Fibroblast of peridontal ligament (primary cell): ENCODE measurements at regions not wholly inside any gene's neighbourhood (a gene's known extent, or its start where the extent isn't known, plus 50 kb on each side); places are given as distances from the start of the nearest gene placed in this dataset.

Source experiments
- DNase-seq: peaks from one replicate; pipeline ENCODE4 v3.0.0-alpha.2; 2010; ENCODE audit errors: extremely low read depth

GRCh38 chr2:220166616-220167015 lies 539.2 kb downstream of the SLC4A3 start:
- DNase-seq = no peak

GRCh38 chr2:220167956-220168355 lies 540.5 kb downstream of the SLC4A3 start:
- no peak for DNase-seq

DNA sequence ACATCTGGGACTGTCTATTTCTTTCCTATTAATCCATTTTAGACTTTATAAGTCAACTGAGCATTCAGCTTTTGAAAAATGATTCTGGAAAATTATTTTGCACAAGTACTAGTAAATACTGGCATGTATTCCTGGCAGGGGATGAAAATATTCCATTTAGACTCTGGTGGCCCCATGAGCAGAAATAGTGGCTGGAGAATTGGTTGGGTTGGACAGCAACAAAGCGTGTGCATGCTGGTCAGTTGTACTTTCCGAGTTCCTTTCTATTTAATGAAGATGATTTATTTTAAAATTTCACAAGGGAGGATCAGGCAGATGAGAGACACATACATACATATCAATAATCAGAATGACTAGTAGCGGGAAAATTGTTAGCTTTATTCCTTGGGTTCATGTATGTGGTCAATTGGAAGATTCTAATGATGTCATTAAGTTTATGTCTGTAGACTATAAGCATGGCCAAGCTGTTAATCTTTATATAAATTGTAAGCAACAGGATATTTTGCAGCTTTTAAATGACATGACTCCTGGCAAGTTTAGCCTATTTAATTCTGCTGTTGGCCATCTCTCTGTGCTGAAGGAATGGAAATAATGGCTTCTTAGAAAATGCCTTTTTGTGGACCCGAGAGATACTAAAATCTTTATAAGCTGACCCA lies 541.6 kb downstream of the SLC4A3 start:
- no peak for DNase-seq

DNA sequence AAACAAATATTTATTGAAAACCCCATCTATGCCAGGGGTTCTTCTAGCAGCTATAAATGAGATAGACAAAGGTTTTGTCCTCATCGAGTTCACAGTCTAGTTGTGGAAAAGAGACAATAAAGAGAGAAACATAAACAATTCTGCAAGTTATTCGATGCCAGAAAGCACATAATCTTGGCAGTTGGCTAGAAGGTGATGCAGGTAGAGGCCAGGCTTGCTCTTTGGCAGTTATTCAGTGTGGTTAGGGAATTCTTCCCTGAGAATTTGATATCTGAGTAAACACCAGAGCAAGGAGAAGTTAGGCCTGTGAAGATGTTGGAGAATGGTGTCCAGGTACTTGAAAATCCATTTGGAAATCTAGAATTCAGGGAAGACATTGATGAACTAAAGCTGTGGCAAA lies 547.4 kb downstream of the SLC4A3 start:
- DNase-seq = no peak

DNA sequence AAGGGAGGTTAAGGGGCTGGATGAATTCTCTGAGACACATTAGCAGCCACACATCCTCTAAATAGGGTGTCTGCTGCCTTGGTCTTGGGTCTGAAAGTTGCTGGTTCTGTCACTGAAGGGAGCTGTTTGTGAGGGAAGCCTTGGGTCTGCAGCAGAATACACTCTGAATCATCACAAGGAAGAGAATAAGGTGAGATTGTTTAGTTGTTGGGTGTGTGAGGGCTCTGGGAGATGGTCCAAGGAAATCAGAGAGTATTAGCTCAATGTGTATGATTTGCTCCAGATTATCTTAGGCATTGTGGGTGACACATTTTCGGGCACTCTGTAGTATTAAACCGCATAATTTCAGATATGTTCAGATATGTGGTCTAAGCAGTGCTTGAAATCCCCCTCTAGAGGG lies 548.5 kb downstream of the SLC4A3 start:
- DNase-seq = no peak

DNA sequence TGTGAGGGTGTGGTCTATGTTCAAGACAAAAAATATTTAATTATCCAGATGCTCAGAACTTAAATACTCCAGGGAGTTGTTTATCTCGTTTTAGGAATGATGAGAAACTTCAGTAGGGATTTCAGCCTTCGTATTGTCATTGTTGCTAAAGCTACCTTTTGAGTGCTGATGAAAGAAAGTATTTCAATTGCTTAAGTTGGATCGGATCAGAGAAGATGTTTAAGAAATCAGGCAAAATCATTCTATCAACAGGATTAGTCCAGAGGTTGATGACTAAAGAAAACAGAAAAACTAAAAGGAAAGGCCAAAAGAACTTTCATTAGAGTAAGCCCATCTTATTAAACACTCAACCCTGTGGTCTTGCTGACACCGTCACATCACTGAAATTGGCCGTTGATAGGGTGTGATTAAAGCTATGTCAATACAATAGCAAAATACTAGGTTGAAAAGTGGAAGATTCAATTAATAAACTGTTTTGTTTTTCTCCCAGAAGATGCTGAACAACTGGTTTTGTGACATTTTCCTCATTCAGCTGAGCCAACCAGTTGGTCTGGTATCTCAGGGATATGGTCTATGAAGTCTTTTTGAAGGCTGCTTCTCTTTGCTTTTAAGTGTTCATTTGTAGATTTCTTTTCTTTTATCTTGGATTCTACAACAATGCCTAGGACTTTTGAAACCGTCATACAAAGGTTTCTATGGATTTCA lies 551.7 kb downstream of the SLC4A3 start:
- DNase-seq = no peak

GRCh38 chr2:220181165-220181564 lies 553.7 kb downstream of the SLC4A3 start:
- DNase-seq = no peak

- DNase-seq = no peak
Measured at GRCh38 chr2:220182790-220183189, 555.4 kb downstream of the SLC4A3 start.

- DNase-seq = peak; percentile 49
Measured at GRCh38 chr2:220185766-220186305, 558.4 kb downstream of the SLC4A3 start.

- DNase-seq = no peak
Measured at GRCh38 chr2:220188031-220188430, 560.6 kb downstream of the SLC4A3 start.

DNA sequence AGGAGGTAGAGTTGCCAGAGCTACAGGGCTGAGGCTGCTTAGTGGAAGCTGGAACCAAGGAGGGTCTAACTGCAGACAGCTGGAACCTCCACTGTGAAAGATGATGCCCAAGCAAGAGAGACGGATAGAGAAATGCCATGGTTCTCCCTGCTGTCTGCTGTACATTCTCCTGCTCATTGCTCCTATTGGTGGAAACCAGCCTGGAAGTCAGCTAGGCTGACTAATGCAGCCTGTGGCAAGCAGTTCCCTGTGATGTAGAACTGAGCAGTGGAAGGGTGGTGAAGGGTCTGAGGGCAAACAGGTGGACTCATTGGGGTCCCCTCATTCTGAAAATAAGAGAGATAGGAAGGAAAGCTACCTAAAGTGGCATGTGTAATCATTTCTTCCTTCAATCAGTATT lies 563.6 kb downstream of the SLC4A3 start:
- no peak for DNase-seq

DNA sequence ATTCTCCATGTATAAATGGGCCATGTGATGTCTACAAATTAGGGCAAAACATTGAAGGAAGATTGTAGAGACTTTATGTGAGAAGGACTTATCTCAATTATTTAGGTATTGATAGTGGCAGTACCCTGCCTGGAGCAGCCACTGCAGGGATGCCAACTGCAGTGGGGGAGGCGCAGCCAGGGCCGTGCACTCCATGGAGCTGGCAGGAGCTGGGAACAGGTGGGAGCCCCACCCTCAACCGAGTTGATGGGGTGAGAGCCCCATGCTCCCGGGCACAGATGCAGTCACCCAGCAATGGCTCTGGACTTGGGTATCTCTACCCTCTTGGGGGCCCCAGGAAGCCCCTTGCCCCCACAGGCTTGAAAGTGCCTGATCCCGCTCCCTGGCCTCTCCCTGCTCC lies 564.3 kb downstream of the SLC4A3 start:
- DNase-seq = no peak

- DNase-seq = no peak
Measured at GRCh38 chr2:220192994-220193753, 565.7 kb downstream of the SLC4A3 start.

DNA sequence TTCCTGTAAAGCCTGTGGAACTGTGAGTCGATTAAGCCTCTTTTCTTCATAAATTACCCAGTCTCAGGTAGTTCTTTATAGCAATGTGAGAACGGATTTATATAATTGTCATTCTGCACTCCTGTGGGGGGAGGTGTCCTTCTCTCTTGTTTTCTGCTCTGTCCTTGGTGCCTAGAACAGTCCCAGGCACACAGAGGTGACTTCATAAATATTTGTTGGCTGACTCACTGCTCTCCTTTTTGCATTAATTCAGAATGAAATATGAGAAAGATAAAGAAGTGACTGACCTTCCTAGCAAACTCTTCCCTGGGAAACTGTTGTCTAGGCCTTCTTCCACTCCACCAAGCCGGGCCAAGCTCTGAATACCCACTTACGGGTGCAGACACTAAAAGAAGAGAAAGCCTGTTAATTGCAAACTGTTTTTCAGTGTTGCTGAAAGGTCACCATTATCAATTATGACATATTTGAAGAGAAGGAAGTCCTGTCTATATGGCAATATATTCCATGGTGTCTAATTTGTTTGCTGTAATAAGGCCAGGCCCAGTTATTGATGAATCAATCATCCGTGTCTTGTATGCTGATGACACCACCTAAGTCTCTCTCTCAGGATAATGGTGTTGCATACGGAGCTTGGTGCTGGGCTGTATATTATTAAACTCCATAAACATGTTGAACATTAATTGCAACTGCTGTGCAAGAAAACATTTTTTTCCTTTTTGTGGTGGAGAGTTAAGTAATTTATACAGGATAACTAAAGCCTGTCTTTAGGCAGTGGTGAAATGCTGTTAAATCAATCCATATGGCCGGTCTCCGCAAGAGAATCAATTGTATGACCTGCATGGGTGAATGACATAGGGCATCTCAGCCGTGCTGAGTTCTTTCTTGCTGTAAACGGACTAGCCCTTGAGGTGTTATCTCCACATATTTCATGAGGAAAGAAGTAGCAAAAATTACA lies 567.5 kb downstream of the SLC4A3 start:
- DNase-seq = peak; percentile 7

DNA sequence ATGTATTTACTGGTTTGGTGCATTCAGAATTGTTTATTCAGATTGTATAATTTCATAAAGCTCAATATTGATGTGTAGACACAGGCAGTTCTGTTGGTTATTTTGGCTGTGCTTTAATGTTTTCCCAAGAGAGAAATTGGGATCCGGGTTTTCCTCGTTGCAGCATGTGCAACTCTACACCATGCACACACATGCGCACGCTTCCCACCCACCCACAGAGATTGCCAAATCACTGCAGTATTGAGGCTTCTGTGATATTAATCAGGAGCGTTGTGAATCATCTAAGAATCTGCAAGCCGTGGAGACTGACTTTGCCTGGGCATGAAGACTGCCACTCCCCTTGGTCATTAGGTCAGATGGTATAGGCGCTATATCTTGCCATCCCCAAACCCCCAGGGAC lies 571.5 kb downstream of the SLC4A3 start:
- peak; percentile 95 for DNase-seq

GRCh38 chr2:220202066-220202465 lies 574.6 kb downstream of the SLC4A3 start:
- DNase-seq = no peak

DNA sequence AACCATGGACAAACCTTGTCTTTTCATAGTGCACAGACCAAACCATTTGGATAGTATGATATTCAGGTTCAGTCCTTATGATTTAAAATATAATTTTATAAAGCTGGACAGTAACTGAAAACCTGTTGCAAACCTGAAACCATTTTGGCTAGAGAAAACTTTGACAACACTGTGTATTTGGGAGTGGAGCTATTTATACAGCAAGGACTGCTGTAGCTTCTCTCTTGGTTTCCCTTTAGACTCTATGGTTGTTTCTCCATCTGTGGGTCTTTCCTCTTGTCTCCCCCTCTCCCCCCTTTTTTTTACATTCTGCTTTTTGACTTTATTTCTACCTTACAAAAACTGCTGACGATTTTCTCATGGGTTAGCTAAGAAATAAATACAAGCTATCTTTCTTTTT lies 581.7 kb downstream of the SLC4A3 start:
- DNase-seq = no peak

DNA sequence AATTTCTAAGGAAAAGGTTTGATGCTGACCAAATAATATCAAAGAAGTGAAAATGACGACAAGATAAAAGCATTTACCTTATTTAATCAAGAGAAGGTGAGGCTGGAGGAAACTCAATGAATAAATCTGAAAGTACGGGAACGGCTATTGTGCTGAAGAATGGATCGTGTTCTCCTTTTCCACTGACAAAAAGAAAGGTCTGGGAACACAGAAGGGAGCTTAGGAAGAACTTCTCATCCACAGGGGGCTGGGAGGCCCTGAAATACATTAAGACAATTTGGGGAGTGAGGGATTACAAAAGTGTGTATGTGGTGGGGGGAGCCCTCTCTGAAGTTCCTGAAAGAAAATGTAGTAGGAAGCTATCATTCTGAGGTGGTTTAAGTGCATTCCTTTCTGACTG lies 582.3 kb downstream of the SLC4A3 start:
- no peak for DNase-seq

DNA sequence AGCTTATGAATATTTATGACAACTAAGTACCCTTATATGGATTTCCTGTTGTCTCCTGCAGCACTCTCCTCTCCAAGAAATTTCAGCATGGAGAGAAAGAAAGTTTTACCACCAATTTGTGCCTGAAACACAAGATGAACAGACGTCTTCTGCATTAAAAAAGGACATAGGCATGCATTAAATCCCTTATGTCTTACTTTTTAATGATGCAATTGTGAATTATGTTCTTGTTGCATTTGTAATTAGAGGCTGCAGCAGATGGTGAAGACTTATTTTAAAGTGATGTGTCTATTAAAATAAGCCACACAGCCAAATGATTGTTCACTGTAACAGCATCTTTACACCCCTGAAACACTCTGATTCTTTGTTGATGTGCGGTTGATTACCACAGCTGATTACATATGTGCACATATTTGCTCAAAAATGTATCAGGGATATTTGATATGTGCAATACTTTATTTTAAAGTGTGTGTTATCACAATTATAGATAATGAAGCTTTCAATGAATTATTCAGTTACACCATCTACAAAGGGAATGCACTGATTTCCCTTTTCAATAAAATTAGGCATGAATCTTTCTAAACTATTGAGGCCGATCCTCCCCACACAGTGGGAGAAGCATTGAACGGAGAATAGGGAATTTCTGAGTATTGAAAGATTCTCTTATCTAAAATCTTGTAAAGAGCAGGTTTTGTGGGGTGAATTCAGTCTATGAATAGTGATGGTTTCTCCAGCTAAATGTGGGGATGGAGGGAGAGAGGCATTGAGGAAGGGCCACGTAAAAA lies 585.1 kb downstream of the SLC4A3 start:
- no peak for DNase-seq

GRCh38 chr2:220215785-220216184 lies 588.4 kb downstream of the SLC4A3 start:
- DNase-seq = no peak

- DNase-seq = no peak
Measured at GRCh38 chr2:220219371-220219770, 591.9 kb downstream of the SLC4A3 start.
